ENCODE measurements at regions not wholly inside any gene's neighbourhood (a gene's known extent, or its start where the extent isn't known, plus 50 kb on each side); places are given as distances from the start of the nearest gene placed in this dataset.

- H3K27ac ChIP-seq (ENCODE audit: low read depth, low read length) = no peak overlapping the region
Observed at GRCh38 chr15:62402687-62403086, 237.6 kb upstream of the C2CD4B start.

GRCh38 chr15:62403164-62403809 is 238.2 kb upstream of the C2CD4B start:
- Histone ChIP-seq H3K9me3 (ENCODE audit: low read length) (no peaks in the 10 kb centered on the region), H3K36me3 (ENCODE audit: insufficient read depth, low read length) (no peaks in the 10 kb centered on the region), H3K9ac (ENCODE audit: low read length) (no peak overlapping the region), H3K27me3 (ENCODE audit: control insufficient read depth in 1 of 2, insufficient read depth in 2 of 2, low read length in 2 of 2) (no peaks in the 10 kb centered on the region), H3K4me1 (ENCODE audit: insufficient read depth, low read length) (peaks cover 11% of the 10 kb centered on the region), H3K27ac (ENCODE audit: low read depth, low read length) (no peak overlapping the region), H3K4me3 (ENCODE audit: low read depth in 1 of 2, low read length in 2 of 2) (no peak overlapping the region)

More at GRCh38 chr15:62402687-62403086, 237.6 kb upstream of the C2CD4B start:
- H3K36me3 ChIP-seq (ENCODE audit: insufficient read depth, low read length) = no peaks in the 10 kb centered on the region
- no peak overlapping the region for H3K9ac ChIP-seq (ENCODE audit: low read length)
- H3K27me3 ChIP-seq (ENCODE audit: control insufficient read depth in 1 of 2, insufficient read depth in 2 of 2, low read length in 2 of 2) = no peaks in the 10 kb centered on the region
- H3K4me3 ChIP-seq (ENCODE audit: low read depth in 1 of 2, low read length in 2 of 2) = no peak overlapping the region
- H3K9me3 ChIP-seq (ENCODE audit: low read length) = no peaks in the 10 kb centered on the region
- peaks cover 11% of the 10 kb centered on the region for H3K4me1 ChIP-seq (ENCODE audit: insufficient read depth, low read length)

- no peaks in the 10 kb centered on the region for H3K36me3 ChIP-seq (ENCODE audit: insufficient read depth, low read length)
- H3K9me3 ChIP-seq (ENCODE audit: low read length) = no peaks in the 10 kb centered on the region
- H3K4me1 ChIP-seq (ENCODE audit: insufficient read depth, low read length) = peaks cover 11% of the 10 kb centered on the region
- no peak overlapping the region for H3K4me3 ChIP-seq (ENCODE audit: low read depth in 1 of 2, low read length in 2 of 2)
- H3K9ac ChIP-seq (ENCODE audit: low read length) = no peak overlapping the region
- no peaks in the 10 kb centered on the region for H3K27me3 ChIP-seq (ENCODE audit: control insufficient read depth in 1 of 2, insufficient read depth in 2 of 2, low read length in 2 of 2)
- H3K27ac ChIP-seq (ENCODE audit: low read depth, low read length) = no peak overlapping the region
Observed at GRCh38 chr15:62404194-62404985, 239.3 kb upstream of the C2CD4B start.

GRCh38 chr15:62406305-62406891 is 241.3 kb upstream of the C2CD4B start:
- Histone ChIP-seq H3K27me3 (ENCODE audit: control insufficient read depth in 1 of 2, insufficient read depth in 2 of 2, low read length in 2 of 2) (no peaks in the 10 kb centered on the region), H3K9me3 (ENCODE audit: low read length) (no peaks in the 10 kb centered on the region), H3K27ac (ENCODE audit: low read depth, low read length) (no peak overlapping the region), H3K9ac (ENCODE audit: low read length) (no peak overlapping the region), H3K4me1 (ENCODE audit: insufficient read depth, low read length) (peaks cover 11% of the 10 kb centered on the region), H3K36me3 (ENCODE audit: insufficient read depth, low read length) (no peaks in the 10 kb centered on the region), H3K4me3 (ENCODE audit: low read depth in 1 of 2, low read length in 2 of 2) (no peak overlapping the region)

GRCh38 chr15:62407216-62407615 is 242.1 kb upstream of the C2CD4B start:
- Histone ChIP-seq H3K4me3 (ENCODE audit: low read depth in 1 of 2, low read length in 2 of 2) (no peak overlapping the region), H3K9ac (ENCODE audit: low read length) (no peak overlapping the region), H3K27ac (ENCODE audit: low read depth, low read length) (no peak overlapping the region), H3K4me1 (ENCODE audit: insufficient read depth, low read length) (peaks cover 13% of the 10 kb centered on the region), H3K36me3 (ENCODE audit: insufficient read depth, low read length) (no peaks in the 10 kb centered on the region), H3K27me3 (ENCODE audit: control insufficient read depth in 1 of 2, insufficient read depth in 2 of 2, low read length in 2 of 2) (no peaks in the 10 kb centered on the region), H3K9me3 (ENCODE audit: low read length) (no peaks in the 10 kb centered on the region)

GRCh38 chr15:62407962-62408361 is 242.9 kb upstream of the C2CD4B start:
- Histone ChIP-seq H3K9me3 (ENCODE audit: low read length) (no peaks in the 10 kb centered on the region), H3K36me3 (ENCODE audit: insufficient read depth, low read length) (no peaks in the 10 kb centered on the region), H3K4me3 (ENCODE audit: low read depth in 1 of 2, low read length in 2 of 2) (no peak overlapping the region), H3K27me3 (ENCODE audit: control insufficient read depth in 1 of 2, insufficient read depth in 2 of 2, low read length in 2 of 2) (no peaks in the 10 kb centered on the region), H3K27ac (ENCODE audit: low read depth, low read length) (no peak overlapping the region), H3K4me1 (ENCODE audit: insufficient read depth, low read length) (peaks cover 14% of the 10 kb centered on the region), H3K9ac (ENCODE audit: low read length) (no peak overlapping the region)

- Histone ChIP-seq H3K27ac (ENCODE audit: low read depth, low read length) (no peak overlapping the region), H3K4me1 (ENCODE audit: insufficient read depth, low read length) (peaks cover 17% of the 10 kb centered on the region), H3K9me3 (ENCODE audit: low read length) (no peaks in the 10 kb centered on the region), H3K9ac (ENCODE audit: low read length) (no peak overlapping the region), H3K36me3 (ENCODE audit: insufficient read depth, low read length) (no peaks in the 10 kb centered on the region), H3K4me3 (ENCODE audit: low read depth in 1 of 2, low read length in 2 of 2) (no peak overlapping the region), H3K27me3 (ENCODE audit: control insufficient read depth in 1 of 2, insufficient read depth in 2 of 2, low read length in 2 of 2) (no peaks in the 10 kb centered on the region)
Observed at GRCh38 chr15:62409466-62409865, 244.4 kb upstream of the C2CD4B start.

- Histone ChIP-seq H3K4me1 (ENCODE audit: insufficient read depth, low read length) (peaks cover 23% of the 10 kb centered on the region), H3K4me3 (ENCODE audit: low read depth in 1 of 2, low read length in 2 of 2) (no peak overlapping the region), H3K9ac (ENCODE audit: low read length) (no peak overlapping the region), H3K36me3 (ENCODE audit: insufficient read depth, low read length) (no peaks in the 10 kb centered on the region), H3K9me3 (ENCODE audit: low read length) (no peaks in the 10 kb centered on the region), H3K27me3 (ENCODE audit: control insufficient read depth in 1 of 2, insufficient read depth in 2 of 2, low read length in 2 of 2) (no peaks in the 10 kb centered on the region), H3K27ac (ENCODE audit: low read depth, low read length) (no peak overlapping the region)
Observed at GRCh38 chr15:62412686-62413085, 247.6 kb upstream of the C2CD4B start.

GRCh38 chr15:62413153-62413552 is 248.1 kb upstream of the C2CD4B start:
- Histone ChIP-seq H3K27ac (ENCODE audit: low read depth, low read length) (no peak overlapping the region), H3K4me3 (ENCODE audit: low read depth in 1 of 2, low read length in 2 of 2) (no peak overlapping the region)

GRCh38 chr15:62413786-62414185 is 248.7 kb upstream of the C2CD4B start:
- Histone ChIP-seq H3K4me1 (ENCODE audit: insufficient read depth, low read length) (peaks cover 23% of the 10 kb centered on the region), H3K27me3 (ENCODE audit: control insufficient read depth in 1 of 2, insufficient read depth in 2 of 2, low read length in 2 of 2) (no peaks in the 10 kb centered on the region), H3K9ac (ENCODE audit: low read length) (no peak overlapping the region), H3K27ac (ENCODE audit: low read depth, low read length) (no peak overlapping the region), H3K4me3 (ENCODE audit: low read depth in 1 of 2, low read length in 2 of 2) (no peak overlapping the region), H3K9me3 (ENCODE audit: low read length) (no peaks in the 10 kb centered on the region), H3K36me3 (ENCODE audit: insufficient read depth, low read length) (no peaks in the 10 kb centered on the region)

More at GRCh38 chr15:62413153-62413552, 248.1 kb upstream of the C2CD4B start:
- Histone ChIP-seq H3K9ac (ENCODE audit: low read length) (no peak overlapping the region), H3K27me3 (ENCODE audit: control insufficient read depth in 1 of 2, insufficient read depth in 2 of 2, low read length in 2 of 2) (no peaks in the 10 kb centered on the region), H3K36me3 (ENCODE audit: insufficient read depth, low read length) (no peaks in the 10 kb centered on the region), H3K4me1 (ENCODE audit: insufficient read depth, low read length) (peaks cover 23% of the 10 kb centered on the region), H3K9me3 (ENCODE audit: low read length) (no peaks in the 10 kb centered on the region)

- no peak overlapping the region for H3K27ac ChIP-seq (ENCODE audit: low read depth, low read length)
- peaks cover 23% of the 10 kb centered on the region for H3K4me1 ChIP-seq (ENCODE audit: insufficient read depth, low read length)
- H3K27me3 ChIP-seq (ENCODE audit: control insufficient read depth in 1 of 2, insufficient read depth in 2 of 2, low read length in 2 of 2) = no peaks in the 10 kb centered on the region
- no peak overlapping the region for H3K9ac ChIP-seq (ENCODE audit: low read length)
- H3K4me3 ChIP-seq (ENCODE audit: low read depth in 1 of 2, low read length in 2 of 2) = no peak overlapping the region
- H3K9me3 ChIP-seq (ENCODE audit: low read length) = no peaks in the 10 kb centered on the region
- no peaks in the 10 kb centered on the region for H3K36me3 ChIP-seq (ENCODE audit: insufficient read depth, low read length)
Observed at GRCh38 chr15:62415498-62415897, 250.4 kb upstream of the C2CD4B start.
